ENCODE measurements at regions not wholly inside any gene's neighbourhood (a gene's known extent, or its start where the extent isn't known, plus 50 kb on each side); places are given as distances from the start of the nearest gene placed in this dataset.

GRCh38 chr10:33612116-33612515 lies 277.6 kb upstream of the NRP1 start:
- intact Hi-C loops (cut with micrococcal nuclease; ENCODE audit: unreplicated experiment) = no loop called here
- Mint-ChIP-seq H3K9me3 (ENCODE audit: unreplicated experiment) (peaks cover 20% of the 10 kb centered on the region), H3K4me1 (ENCODE audit: low read depth, unreplicated experiment) (peaks cover 21% of the 10 kb centered on the region), H3K27ac (ENCODE audit: unreplicated experiment) (no peak overlapping the region), H3K4me3 (ENCODE audit: unreplicated experiment) (no peak overlapping the region), H3K27me3 (ENCODE audit: insufficient read depth, unreplicated experiment) (no peaks in the 10 kb centered on the region), H3K36me3 (ENCODE audit: insufficient read depth, unreplicated experiment) (no peaks in the 10 kb centered on the region)
- no TSS peak for BruUV-seq (replicated peaks)
- POLR2A ChIA-PET = no interaction called here
- no peak overlapping the region for H3K4me3 ChIP-seq (ENCODE audit: low read depth, low read length)
- no peaks in the 10 kb centered on the region for H3K36me3 ChIP-seq (ENCODE audit: control insufficient read depth, insufficient read depth, low read length)
- peaks cover 11% of the 10 kb centered on the region; the same call in 1 of the 2 replicates for H3K9me3 ChIP-seq
- CTCF ChIA-PET = no interaction called here
- H3K4me1 ChIP-seq = peaks cover 21% of the 10 kb centered on the region
- H3K27me3 ChIP-seq (replicated peaks; ENCODE audit: control insufficient read depth, insufficient read depth, low read length) = no peaks in the 10 kb centered on the region
- TF ChIP-seq CTCF (IDR thresholded peaks at IDR 0.05; ENCODE audit: insufficient read depth in 1 of 2, low read depth in 1 of 2, low read length in 1 of 2, severe bottlenecking in 1 of 2, unreplicated experiment in 1 of 2) = no peak
- no peak for DNase-seq

GRCh38 chr10:33611423-33611822 lies 277.0 kb upstream of the NRP1 start:
- peaks cover 21% of the 10 kb centered on the region for H3K4me1 ChIP-seq
- H3K4me3 ChIP-seq (ENCODE audit: low read depth, low read length) = no peak overlapping the region
- Mint-ChIP-seq H3K4me1 (ENCODE audit: low read depth, unreplicated experiment) (peaks cover 21% of the 10 kb centered on the region), H3K27me3 (ENCODE audit: insufficient read depth, unreplicated experiment) (no peaks in the 10 kb centered on the region), H3K36me3 (ENCODE audit: insufficient read depth, unreplicated experiment) (no peaks in the 10 kb centered on the region), H3K4me3 (ENCODE audit: unreplicated experiment) (no peak overlapping the region), H3K9me3 (ENCODE audit: unreplicated experiment) (peaks cover 20% of the 10 kb centered on the region), H3K27ac (ENCODE audit: unreplicated experiment) (no peak overlapping the region)
- ChIA-PET CTCF (no interaction called here), POLR2A (no interaction called here)
- intact Hi-C loops (cut with micrococcal nuclease; ENCODE audit: unreplicated experiment) = no loop called here
- no TSS peak for BruUV-seq (replicated peaks)
- no peaks in the 10 kb centered on the region for H3K27me3 ChIP-seq (replicated peaks; ENCODE audit: control insufficient read depth, insufficient read depth, low read length)
- TF ChIP-seq CTCF (IDR thresholded peaks at IDR 0.05; ENCODE audit: insufficient read depth in 1 of 2, low read depth in 1 of 2, low read length in 1 of 2, severe bottlenecking in 1 of 2, unreplicated experiment in 1 of 2) = no peak
- H3K36me3 ChIP-seq (ENCODE audit: control insufficient read depth, insufficient read depth, low read length) = no peaks in the 10 kb centered on the region
- no peak for DNase-seq
- H3K9me3 ChIP-seq = peaks cover 11% of the 10 kb centered on the region; the same call in 1 of the 2 replicates

GRCh38 chr10:33609546-33609945 lies 275.1 kb upstream of the NRP1 start:
- no peak for DNase-seq
- peaks cover 21% of the 10 kb centered on the region for H3K4me1 Mint-ChIP-seq (ENCODE audit: low read depth, unreplicated experiment)
- no peaks in the 10 kb centered on the region for H3K27me3 ChIP-seq (replicated peaks; ENCODE audit: control insufficient read depth, insufficient read depth, low read length)
- H3K4me3 Mint-ChIP-seq (ENCODE audit: unreplicated experiment) = peak overlapping the region; percentile 29
- intact Hi-C loops (cut with micrococcal nuclease; ENCODE audit: unreplicated experiment) = no loop called here
- POLR2A ChIA-PET = no interaction called here
- H3K36me3 ChIP-seq (ENCODE audit: control insufficient read depth, insufficient read depth, low read length) = no peaks in the 10 kb centered on the region
- no peaks in the 10 kb centered on the region for H3K27me3 Mint-ChIP-seq (ENCODE audit: insufficient read depth, unreplicated experiment)
- H3K4me1 ChIP-seq = peaks cover 21% of the 10 kb centered on the region
- no peaks in the 10 kb centered on the region for H3K36me3 Mint-ChIP-seq (ENCODE audit: insufficient read depth, unreplicated experiment)
- no peak overlapping the region for H3K4me3 ChIP-seq (ENCODE audit: low read depth, low read length)
- peaks cover 20% of the 10 kb centered on the region for H3K9me3 Mint-ChIP-seq (ENCODE audit: unreplicated experiment)
- CTCF ChIA-PET = no interaction called here
- H3K27ac Mint-ChIP-seq (ENCODE audit: unreplicated experiment) = peak overlapping the region; percentile 34
- BruUV-seq (replicated peaks) = no TSS peak
- TF ChIP-seq CTCF (IDR thresholded peaks at IDR 0.05; ENCODE audit: insufficient read depth in 1 of 2, low read depth in 1 of 2, low read length in 1 of 2, severe bottlenecking in 1 of 2, unreplicated experiment in 1 of 2) = no peak
- H3K9me3 ChIP-seq = peaks cover 11% of the 10 kb centered on the region; the same call in 1 of the 2 replicates

Data from Caco-2 (cell line).